ENCODE measurements at regions not wholly inside any gene's neighbourhood (a gene's known extent, or its start where the extent isn't known, plus 50 kb on each side); places are given as distances from the start of the nearest gene placed in this dataset.

GRCh38 chr7:86328801-86329433 is 314.8 kb upstream of the GRM3 start:
- TF ChIP-seq KDM1A (IDR thresholded peaks at IDR 0.05) = no peak
- TF ChIP-seq CTCF (IDR thresholded peaks at IDR 0.05 in 2 of 3, conservative IDR thresholded peaks at IDR 0.05 in 1 of 3; ENCODE audit: insufficient read depth in 2 of 3, low read depth in 1 of 3, low read length in 3 of 3) = no peak
- no peak for TF ChIP-seq RAD21 (CRISPR knock-in tag; conservative IDR thresholded peaks at IDR 0.05 in 1 of 2, IDR thresholded peaks at IDR 0.05 in 1 of 2)
- TF ChIP-seq NCOA1 (IDR thresholded peaks at IDR 0.05; ENCODE audit: low read depth) = no peak
- no peak for TF ChIP-seq REST (IDR thresholded peaks at IDR 0.05; ENCODE audit: borderline replicate concordance)
- no peak for TF ChIP-seq REST (CRISPR knock-in tag; IDR thresholded peaks at IDR 0.05; ENCODE audit: low read depth)
- no peak for TF ChIP-seq ZNF140 (CRISPR knock-in tag; IDR thresholded peaks at IDR 0.05)
- no peak for TF ChIP-seq ZFP36 (IDR thresholded peaks at IDR 0.05; ENCODE audit: low read depth, low read length, partially characterized antibody)
- TF ChIP-seq CCAR2 (IDR thresholded peaks at IDR 0.05; ENCODE audit: low read depth, low read length) = no peak
- no peak for TF ChIP-seq ZNF76 (CRISPR knock-in tag; IDR thresholded peaks at IDR 0.05; ENCODE audit: borderline replicate concordance)
- no peak for TF ChIP-seq ZNF274 (IDR thresholded peaks at IDR 0.05; ENCODE audit: borderline replicate concordance, low read depth, low read length)

Measured in K562 (cell line).